ENCODE measurements at regions not wholly inside any gene's neighbourhood (a gene's known extent, or its start where the extent isn't known, plus 50 kb on each side); places are given as distances from the start of the nearest gene placed in this dataset.

- no peak for TF ChIP-seq REST (IDR thresholded peaks at IDR 0.05; ENCODE audit: unreplicated experiment)
Measured at GRCh38 chrX:109300415-109300814, 181.5 kb downstream of the GUCY2F start (continued).

DNA sequence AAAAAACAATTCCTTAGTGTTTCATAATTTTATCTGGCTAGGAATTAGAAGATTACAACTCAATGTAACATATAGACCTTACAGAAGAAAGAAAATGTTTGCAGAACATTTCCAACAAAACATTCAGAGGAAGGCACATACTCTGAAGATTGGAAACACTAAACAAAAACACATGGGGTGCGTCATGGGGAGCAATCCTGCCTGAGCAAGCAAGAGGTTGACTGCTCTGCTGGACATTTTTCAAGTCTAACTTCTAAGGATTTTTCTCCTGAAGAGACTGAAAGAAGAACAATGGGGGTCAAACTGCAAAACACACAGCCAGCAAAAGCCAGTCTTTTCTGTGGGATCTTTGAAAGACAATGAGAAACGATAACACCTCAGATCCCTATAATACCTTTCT is 182.8 kb downstream of the GUCY2F start:
- no peak overlapping the region for H3K27ac Mint-ChIP-seq

More for the DNA sequence above, 182.8 kb downstream of the GUCY2F start:
- peaks cover 14% of the 10 kb centered on the region; the same call in 2 of the 3 replicates for H3K4me1 Mint-ChIP-seq
- H3K79me2 ChIP-seq (replicated peaks; ENCODE audit: insufficient read depth) = no peaks in the 10 kb centered on the region
- H3K36me3 Mint-ChIP-seq (ENCODE audit: low read depth) = no peaks in the 10 kb centered on the region
- no peaks in the 10 kb centered on the region for H3K36me3 ChIP-seq (ENCODE audit: insufficient read depth)
- H3K27me3 Mint-ChIP-seq (ENCODE audit: insufficient read depth, low read depth, poor library complexity) = no peaks in the 10 kb centered on the region
- H3K9me2 ChIP-seq (ENCODE audit: insufficient read depth) = no peaks in the 10 kb centered on the region
- no peak overlapping the region for H3K27ac ChIP-seq (ENCODE audit: low read depth)
- H2AFZ ChIP-seq = no peak overlapping the region
- H3K9me3 Mint-ChIP-seq = no peaks in the 10 kb centered on the region; the same call in 2 of the 3 replicates
- H3K4me1 ChIP-seq (ENCODE audit: insufficient read depth) = 0 out of 2 replicates have a peak, but pooled peaks cover 10% of the 10 kb centered on the region
- no peaks in the 10 kb centered on the region for H3K27me3 ChIP-seq (ENCODE audit: insufficient read depth)
- no peaks in the 10 kb centered on the region for H3F3A ChIP-seq (replicated peaks; ENCODE audit: low read depth)
- no peak overlapping the region for H3K4me3 ChIP-seq
- no peak overlapping the region for H3K4me3 Mint-ChIP-seq
- H3K4me2 ChIP-seq = no peak overlapping the region
- H4K20me1 ChIP-seq (replicated peaks; ENCODE audit: insufficient read depth) = no peaks in the 10 kb centered on the region
- ATAC-seq (no peak; the same call in 2 of the 3 replicates), DNase-seq (ENCODE audit: low spot score) (no peak)
- no peak for TF ChIP-seq REST (IDR thresholded peaks at IDR 0.05; ENCODE audit: unreplicated experiment)
- no peak for TF ChIP-seq STAT1 (IDR thresholded peaks at IDR 0.05; ENCODE audit: unreplicated experiment)
